Stomach (tissue), 8 donors: ENCODE measurements at regions not wholly inside any gene's neighbourhood (a gene's known extent, or its start where the extent isn't known, plus 50 kb on each side); places are given as distances from the start of the nearest gene placed in this dataset.

ENCODE experiments used
- DNase-seq, 2 donors: peaks; one replicate each; pipeline versions ENCODE4 v3.0.0 to v3.0.0-alpha.2; 2013 to 2019
- H3K27ac ChIP-seq, 5 donors: fragments of 200-600 bp in 4 of 5; sonication (generic) in 4 of 5; one replicate each; pipeline ENCODE4 v1.5.1; 2013 to 2019; ENCODE audit warnings: mild to moderate bottlenecking in 1 of 5, moderate library complexity in 1 of 5
- H3K27me3 ChIP-seq, 3 donors: fragments of 200-600 bp; sonication (generic); one replicate each; pipeline ENCODE4 v1.5.1; 2017 to 2019; ENCODE audit warnings: mixed run types in 1 of 3
- H3K36me3 ChIP-seq, 4 donors: fragments of 200-600 bp; sonication (generic); 1 replicate in 3 of 4; 2 replicates in 1 of 4; pipeline ENCODE4 v1.5.1; 2016 to 2019
- H3K4me1 ChIP-seq, 4 donors: fragments of 200-600 bp; sonication (generic); one replicate each; pipeline ENCODE4 v1.5.1; 2016 to 2019
- H3K4me3 ChIP-seq, 4 donors: fragments of 200-600 bp; sonication (generic) in 3 of 4; one replicate each; pipeline ENCODE4 v1.5.1; 2016 to 2019; ENCODE audit warnings: mild to moderate bottlenecking in 1 of 4
- H3K9me3 ChIP-seq, 4 donors: fragments of 200-600 bp; sonication (generic); one replicate each; pipeline ENCODE4 v1.5.1; 2016 to 2019
- EP300 ChIP-seq: sonication (generic); formaldehyde crosslinking; IDR thresholded peaks from one replicate; pipeline ENCODE4 v1.6.1; 2017; ENCODE audit warnings: antibody characterized with exemption
- POLR2A ChIP-seq, 4 donors: fragments of 450-650 bp; IDR thresholded peaks; one replicate each; pipeline ENCODE4 v1.6.1; 2016; ENCODE audit warnings: antibody characterized with exemption in 4 of 4, control low read depth in 2 of 4, mild to moderate bottlenecking in 1 of 4, moderate library complexity in 1 of 4
- POLR2AphosphoS5 ChIP-seq, 3 donors: sonication (generic); formaldehyde crosslinking; IDR thresholded peaks; one replicate each; pipeline ENCODE4 v1.6.1; 2016; ENCODE audit warnings: antibody characterized with exemption in 3 of 3
- WGBS, 5 donors: extraction: QIAGEN DNeasy Blood & Tissue Kit in 3 of 5; methylation state at CpG; one replicate each; pipeline versions ENCODE4 v1.1.5 to v1.1.7; 2013 to 2018; 5-methylcytosine and 5-hydroxymethylcytosine counted together
- intact Hi-C: fragments of 100-400 bp; cut with DNase I; formaldehyde crosslinking; loops from one replicate; pipeline ENCODE4 v1.15.1; 2023; ENCODE audit warnings: low total_unique reads
- TF ChIP-seq, protein P1 (sequence below), 7 experiments: fragments of 450-650 bp in 4 of 7; fragments of 200-600 bp in 3 of 7; sonication (generic) in 3 of 7; IDR thresholded peaks; one replicate each; pipeline ENCODE4 v1.5.1; 2016 to 2019; ENCODE audit warnings: antibody characterized with exemption in 7 of 7, control low read depth in 2 of 7, mild to moderate bottlenecking in 1 of 7
- donor health status: healthy with polysubstance abuse.
- donor health status: Bipolar disorder and iron deficiency.
- donor health status: healthy.

DNA sequence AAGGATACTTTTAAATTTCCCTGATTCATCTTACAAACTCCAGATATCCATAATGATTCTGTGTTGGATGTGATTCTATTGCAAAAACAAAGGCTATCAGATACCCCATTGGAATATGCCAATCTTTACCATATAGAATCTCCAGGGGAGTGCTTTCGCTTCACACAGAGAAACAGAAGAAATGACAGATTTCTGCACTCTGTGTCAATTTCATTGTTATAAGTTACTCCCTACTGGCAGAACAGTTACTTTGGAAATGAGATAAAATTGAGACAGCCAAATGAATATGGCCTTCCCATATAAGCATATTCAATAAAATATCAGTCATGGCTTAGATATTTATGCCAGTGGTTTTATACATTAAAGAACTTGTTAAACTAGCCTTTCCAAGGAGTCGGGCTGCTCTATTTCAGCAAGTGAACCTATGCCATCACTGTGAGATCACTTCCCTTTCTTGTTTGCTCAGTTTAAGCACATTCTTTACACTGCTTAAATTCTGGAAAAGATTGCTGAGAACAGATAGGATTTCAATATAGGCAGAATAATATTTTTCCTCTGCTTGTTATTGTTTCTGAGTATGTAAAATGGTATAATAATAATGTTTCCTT is 127.5 kb upstream of the ANXA10 start:
- TF ChIP-seq POLR2AphosphoS5 (IDR thresholded peaks at IDR 0.05) (no peak), EP300 (no peak)
- DNase-seq: no peak
- H3K9me3 ChIP-seq: peaks cover 0 to 9% (median 0%) of the 10 kb centered on the region in 4 donors
- H3K4me3 ChIP-seq: no peak overlapping the region
- H3K27ac ChIP-seq: no peak overlapping the region
- H3K27me3 ChIP-seq: no peaks in the 10 kb centered on the region
- WGBS, 5 donors: 67 to 78% (median 74%) methylated on average over 2 of the region's 2 CpGs
- intact Hi-C loops: no loop called here
- H3K36me3 ChIP-seq: no peaks in the 10 kb centered on the region
- no peaks in the 10 kb centered on the region for H3K4me1 ChIP-seq

DNA sequence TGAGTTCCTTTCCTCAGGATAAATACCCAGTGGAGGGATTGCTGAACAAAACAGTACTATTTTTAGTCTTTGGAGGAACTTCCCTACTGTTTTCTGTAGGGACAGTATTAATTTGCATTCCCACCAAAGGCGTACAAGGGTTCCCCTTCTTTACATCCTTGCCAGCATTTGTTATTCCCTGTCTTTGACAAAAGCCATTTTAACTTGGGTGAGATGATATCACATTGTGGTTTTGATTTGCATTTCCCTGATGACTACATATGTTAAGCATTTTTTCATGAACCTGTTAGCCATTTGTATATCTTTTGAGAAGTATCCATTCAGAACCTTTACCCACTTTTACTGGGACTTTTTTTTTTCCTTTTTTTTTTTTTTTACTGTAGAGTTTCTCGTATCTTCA is 126.2 kb upstream of the ANXA10 start:
- Histone ChIP-seq H3K9me3 (peaks cover 0 to 9% (median 0%) of the 10 kb centered on the region in 4 donors), H3K4me3 (no peak overlapping the region), H3K27ac (no peak overlapping the region), H3K4me1 (no peaks in the 10 kb centered on the region), H3K27me3 (no peaks in the 10 kb centered on the region), H3K36me3 (no peaks in the 10 kb centered on the region)
- intact Hi-C loops: no loop called here
- 76 to 85% (median 81%) methylated on average over 2 of the region's 2 CpGs for WGBS, 5 donors
- TF ChIP-seq EP300 (no peak), POLR2A (IDR thresholded peaks at IDR 0.05) (no peak), POLR2AphosphoS5 (IDR thresholded peaks at IDR 0.05) (no peak)
- TF ChIP-seq, protein P1, sequence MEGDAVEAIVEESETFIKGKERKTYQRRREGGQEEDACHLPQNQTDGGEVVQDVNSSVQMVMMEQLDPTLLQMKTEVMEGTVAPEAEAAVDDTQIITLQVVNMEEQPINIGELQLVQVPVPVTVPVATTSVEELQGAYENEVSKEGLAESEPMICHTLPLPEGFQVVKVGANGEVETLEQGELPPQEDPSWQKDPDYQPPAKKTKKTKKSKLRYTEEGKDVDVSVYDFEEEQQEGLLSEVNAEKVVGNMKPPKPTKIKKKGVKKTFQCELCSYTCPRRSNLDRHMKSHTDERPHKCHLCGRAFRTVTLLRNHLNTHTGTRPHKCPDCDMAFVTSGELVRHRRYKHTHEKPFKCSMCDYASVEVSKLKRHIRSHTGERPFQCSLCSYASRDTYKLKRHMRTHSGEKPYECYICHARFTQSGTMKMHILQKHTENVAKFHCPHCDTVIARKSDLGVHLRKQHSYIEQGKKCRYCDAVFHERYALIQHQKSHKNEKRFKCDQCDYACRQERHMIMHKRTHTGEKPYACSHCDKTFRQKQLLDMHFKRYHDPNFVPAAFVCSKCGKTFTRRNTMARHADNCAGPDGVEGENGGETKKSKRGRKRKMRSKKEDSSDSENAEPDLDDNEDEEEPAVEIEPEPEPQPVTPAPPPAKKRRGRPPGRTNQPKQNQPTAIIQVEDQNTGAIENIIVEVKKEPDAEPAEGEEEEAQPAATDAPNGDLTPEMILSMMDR (IDR thresholded peaks at IDR 0.05): no peak
- no peak for DNase-seq

DNA sequence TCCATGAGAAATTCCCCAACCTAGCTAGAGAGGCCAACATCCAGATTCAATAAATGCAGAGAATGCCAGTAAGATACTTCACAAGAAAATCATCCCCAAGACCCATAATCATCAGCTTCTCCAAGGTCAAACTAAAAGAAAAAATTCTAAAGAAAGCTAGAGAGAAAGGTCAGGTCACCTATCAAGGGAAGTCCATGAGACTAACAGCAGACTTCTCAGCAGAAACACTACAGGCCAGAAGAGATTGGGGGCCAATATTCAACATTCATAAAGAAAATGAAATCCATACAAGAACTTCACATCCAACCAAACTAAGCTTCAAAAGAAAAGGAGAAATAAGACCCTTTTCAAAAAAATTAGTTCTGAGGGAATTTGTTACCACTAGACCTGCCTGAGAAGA is 118.8 kb upstream of the ANXA10 start:
- Histone ChIP-seq H3K4me1 (no peaks in the 10 kb centered on the region), H3K4me3 (no peak overlapping the region), H3K9me3 (peaks cover 0 to 61% (median 29%) of the 10 kb centered on the region in 4 donors), H3K27me3 (no peaks in the 10 kb centered on the region), H3K27ac (no peak overlapping the region), H3K36me3 (no peaks in the 10 kb centered on the region)
- TF ChIP-seq POLR2AphosphoS5 (IDR thresholded peaks at IDR 0.05) (no peak), EP300 (no peak), POLR2A (IDR thresholded peaks at IDR 0.05) (no peak)
- TF ChIP-seq, protein P1 (IDR thresholded peaks at IDR 0.05): no peak
- DNase-seq: no peak
- intact Hi-C loops: no loop called here

- H3K27me3 ChIP-seq: no peaks in the 10 kb centered on the region
- H3K4me3 ChIP-seq: no peak overlapping the region
- peaks cover 0 to 16% (median 0%) of the 10 kb centered on the region in 4 donors for H3K9me3 ChIP-seq
- intact Hi-C loops: no loop called here
- no peak for DNase-seq
- H3K36me3 ChIP-seq: no peaks in the 10 kb centered on the region
- no peaks in the 10 kb centered on the region for H3K4me1 ChIP-seq
- no peak overlapping the region for H3K27ac ChIP-seq
- TF ChIP-seq EP300: no peak
- TF ChIP-seq POLR2AphosphoS5 (IDR thresholded peaks at IDR 0.05): no peak
- TF ChIP-seq POLR2A (IDR thresholded peaks at IDR 0.05): no peak
- TF ChIP-seq, protein P1 (IDR thresholded peaks at IDR 0.05): no peak
These were observed 106.8 kb upstream of the ANXA10 start for GRCh38 chr4:167985565-167985964.

DNA sequence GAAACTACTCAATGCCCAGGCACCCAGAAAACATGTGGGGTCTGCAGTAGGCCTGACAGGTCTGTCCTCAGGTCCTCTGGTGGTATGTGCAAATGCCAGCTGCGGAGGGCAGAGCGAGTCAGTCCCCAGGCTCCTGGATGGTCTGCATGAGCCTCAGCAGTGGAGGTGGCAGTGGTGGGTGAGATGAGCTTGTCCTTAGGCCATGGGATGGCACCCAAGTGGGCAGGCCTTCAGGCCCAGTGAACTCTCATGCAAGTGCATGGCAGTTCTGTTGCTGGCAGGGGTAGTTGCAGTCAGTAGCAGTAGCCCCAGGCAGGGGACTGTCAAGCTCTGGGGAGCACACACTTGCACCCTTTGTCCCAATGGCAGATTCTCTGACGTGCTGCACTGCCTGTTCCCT is 106.3 kb upstream of the ANXA10 start:
- DNase-seq: no peak
- Histone ChIP-seq H3K36me3 (no peaks in the 10 kb centered on the region), H3K4me3 (no peak overlapping the region), H3K27me3 (no peaks in the 10 kb centered on the region), H3K27ac (no peak overlapping the region), H3K9me3 (peaks cover 0 to 16% (median 0%) of the 10 kb centered on the region in 4 donors), H3K4me1 (no peaks in the 10 kb centered on the region)
- intact Hi-C loops: no loop called here
- TF ChIP-seq EP300: no peak
- no peak for TF ChIP-seq POLR2AphosphoS5 (IDR thresholded peaks at IDR 0.05)
- TF ChIP-seq, protein P1 (IDR thresholded peaks at IDR 0.05): no peak
- no peak for TF ChIP-seq POLR2A (IDR thresholded peaks at IDR 0.05)
- WGBS, 5 donors: 88 to 100% (median 95%) methylated on average over 2 to 3 of the region's 3 CpGs
